HG03025 (cell line): ENCODE measurements at regions not wholly inside any gene's neighbourhood (a gene's known extent, or its start where the extent isn't known, plus 50 kb on each side); places are given as distances from the start of the nearest gene placed in this dataset.
"Not testable (repeated sequence)": the region's sequence is repeated elsewhere in the genome, so short reads cannot be mapped to it uniquely, and the experiment has no call there.

Source experiments
- ATAC-seq: cut with Tn5 transposase; IDR thresholded peaks from one replicate; pipeline ENCODE4 v1.9.1; 2021; ENCODE audit warnings: mild to moderate bottlenecking, moderate library complexity; ENCODE audit not compliant: unreplicated experiment, low FRiP score

- ATAC-seq = no peak
Observed at GRCh38 chr11:86171627-86172026, 72.9 kb upstream of the EED start.

- no peak for ATAC-seq
Observed at GRCh38 chr11:86167499-86168164, 76.9 kb upstream of the EED start.

GRCh38 chr11:86166287-86166686 is 78.3 kb upstream of the EED start:
- ATAC-seq = not testable (repeated sequence)

GRCh38 chr11:86164106-86164505 is 80.4 kb upstream of the EED start:
- no peak for ATAC-seq

- not testable (repeated sequence) for ATAC-seq
Observed at GRCh38 chr11:86163221-86163876, 81.2 kb upstream of the EED start.

GRCh38 chr11:86162239-86162638 is 82.3 kb upstream of the EED start:
- ATAC-seq = no peak

GRCh38 chr11:86161837-86162236 is 82.7 kb upstream of the EED start:
- ATAC-seq = no peak

- no peak for ATAC-seq
Observed at GRCh38 chr11:86161336-86161735, 83.2 kb upstream of the EED start.

GRCh38 chr11:86160541-86161149 is 83.9 kb upstream of the EED start:
- ATAC-seq = no peak

- no peak for ATAC-seq
Observed at GRCh38 chr11:86159581-86159891, 85.0 kb upstream of the EED start.

GRCh38 chr11:86158704-86159580 is 85.6 kb upstream of the EED start:
- no peak for ATAC-seq

- no peak for ATAC-seq
Observed at GRCh38 chr11:86157797-86158378, 86.7 kb upstream of the EED start.

GRCh38 chr11:86156397-86156955 is 87.6 kb upstream of the PICALM start:
- ATAC-seq = no peak

GRCh38 chr11:86155200-86155844 is 86.4 kb upstream of the PICALM start:
- no peak for ATAC-seq

GRCh38 chr11:86153439-86153838 is 84.6 kb upstream of the PICALM start:
- no peak for ATAC-seq

- ATAC-seq = no peak
Observed at GRCh38 chr11:86152901-86153300, 84.0 kb upstream of the PICALM start.

GRCh38 chr11:86152006-86152862 is 83.3 kb upstream of the PICALM start:
- ATAC-seq = no peak

- ATAC-seq = no peak
Observed at GRCh38 chr11:86151174-86152005, 82.5 kb upstream of the PICALM start.
